ENCODE measurements at regions not wholly inside any gene's neighbourhood (a gene's known extent, or its start where the extent isn't known, plus 50 kb on each side); places are given as distances from the start of the nearest gene placed in this dataset.

DNA sequence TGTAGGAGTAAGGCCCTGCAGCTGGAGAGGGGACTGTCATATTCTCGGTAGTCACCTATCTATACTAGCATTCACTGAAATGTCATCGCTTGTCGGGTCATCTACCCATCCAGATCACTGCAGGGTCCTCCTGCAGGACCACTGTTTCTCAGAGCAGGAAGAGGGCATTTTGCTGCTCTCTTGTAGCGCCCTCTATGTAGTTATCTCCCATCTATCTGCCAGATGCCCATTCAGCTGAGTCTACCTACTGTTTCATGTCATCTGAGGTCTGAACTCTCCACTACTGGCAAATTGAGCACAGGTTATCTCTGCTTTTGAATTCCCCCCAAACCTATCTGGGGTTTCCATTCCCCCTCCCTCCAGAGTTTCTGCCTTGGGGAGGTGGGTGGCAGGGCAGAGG is 258.2 kb upstream of the FOXD3 start:
- Histone ChIP-seq H3K9me3 (no peaks in the 10 kb centered on the region), H3K27me3 (no peaks in the 10 kb centered on the region), H3K4me3 (no peak overlapping the region), H3K36me3 (no peaks in the 10 kb centered on the region), H3K27ac (no peak overlapping the region), H3K4me1 (no peaks in the 10 kb centered on the region)
- TF ChIP-seq, protein P1, sequence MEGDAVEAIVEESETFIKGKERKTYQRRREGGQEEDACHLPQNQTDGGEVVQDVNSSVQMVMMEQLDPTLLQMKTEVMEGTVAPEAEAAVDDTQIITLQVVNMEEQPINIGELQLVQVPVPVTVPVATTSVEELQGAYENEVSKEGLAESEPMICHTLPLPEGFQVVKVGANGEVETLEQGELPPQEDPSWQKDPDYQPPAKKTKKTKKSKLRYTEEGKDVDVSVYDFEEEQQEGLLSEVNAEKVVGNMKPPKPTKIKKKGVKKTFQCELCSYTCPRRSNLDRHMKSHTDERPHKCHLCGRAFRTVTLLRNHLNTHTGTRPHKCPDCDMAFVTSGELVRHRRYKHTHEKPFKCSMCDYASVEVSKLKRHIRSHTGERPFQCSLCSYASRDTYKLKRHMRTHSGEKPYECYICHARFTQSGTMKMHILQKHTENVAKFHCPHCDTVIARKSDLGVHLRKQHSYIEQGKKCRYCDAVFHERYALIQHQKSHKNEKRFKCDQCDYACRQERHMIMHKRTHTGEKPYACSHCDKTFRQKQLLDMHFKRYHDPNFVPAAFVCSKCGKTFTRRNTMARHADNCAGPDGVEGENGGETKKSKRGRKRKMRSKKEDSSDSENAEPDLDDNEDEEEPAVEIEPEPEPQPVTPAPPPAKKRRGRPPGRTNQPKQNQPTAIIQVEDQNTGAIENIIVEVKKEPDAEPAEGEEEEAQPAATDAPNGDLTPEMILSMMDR (IDR thresholded peaks at IDR 0.05) = no peak
- no peak for TF ChIP-seq POLR2A (IDR thresholded peaks at IDR 0.05)
- no peak for DNase-seq

- H3K4me3 ChIP-seq = no peak overlapping the region
- H3K4me1 ChIP-seq = no peaks in the 10 kb centered on the region
- no peaks in the 10 kb centered on the region for H3K36me3 ChIP-seq
- no peaks in the 10 kb centered on the region for H3K9me3 ChIP-seq
- DNase-seq = no peak
- H3K27me3 ChIP-seq = peaks cover 0 to under 1% of the 10 kb centered on the region in 2 donors
- TF ChIP-seq POLR2A (IDR thresholded peaks at IDR 0.05) = no peak
- TF ChIP-seq, protein P1 (IDR thresholded peaks at IDR 0.05) = no peak
- no peak overlapping the region for H3K27ac ChIP-seq
Observed at GRCh38 chr1:63068626-63069025, 253.7 kb upstream of the FOXD3 start.

DNA sequence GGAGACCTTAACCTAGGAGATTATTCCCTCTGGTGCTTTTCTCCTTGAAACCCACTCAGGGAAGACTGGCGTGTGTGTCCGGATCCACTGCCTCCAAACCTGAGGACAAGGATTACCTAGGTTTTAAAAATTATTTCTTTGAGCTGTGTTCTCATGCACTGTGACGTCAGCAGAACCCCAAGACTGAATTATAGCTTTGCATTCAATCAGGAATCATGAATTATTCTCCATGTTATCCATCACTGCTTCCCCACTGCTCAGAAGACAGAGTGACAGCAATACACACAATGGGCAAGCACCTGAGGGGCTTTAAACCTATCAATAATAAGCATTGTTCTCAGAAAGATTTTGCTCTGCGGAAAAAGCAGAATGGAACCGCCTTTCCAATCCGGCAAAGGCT is 253.2 kb upstream of the FOXD3 start:
- TF ChIP-seq, protein P1 (IDR thresholded peaks at IDR 0.05) = no peak
- TF ChIP-seq POLR2A (IDR thresholded peaks at IDR 0.05) = no peak
- H3K36me3 ChIP-seq = no peaks in the 10 kb centered on the region
- no peak for DNase-seq

GRCh38 chr1:63073309-63074306 is 248.8 kb upstream of the FOXD3 start:
- TF ChIP-seq POLR2A (IDR thresholded peaks at IDR 0.05) = no peak
- TF ChIP-seq, protein P1 (IDR thresholded peaks at IDR 0.05) = no peak
- H3K36me3 ChIP-seq = no peaks in the 10 kb centered on the region
- H3K9me3 ChIP-seq = no peaks in the 10 kb centered on the region
- H3K27me3 ChIP-seq = peaks cover 0 to 4% of the 10 kb centered on the region in 2 donors
- H3K4me3 ChIP-seq = no peak overlapping the region
- no peak for DNase-seq
- H3K27ac ChIP-seq = no peak overlapping the region
- no peaks in the 10 kb centered on the region for H3K4me1 ChIP-seq

More for the DNA sequence above, 253.2 kb upstream of the FOXD3 start:
- H3K4me3 ChIP-seq = no peak overlapping the region
- no peaks in the 10 kb centered on the region for H3K9me3 ChIP-seq
- H3K27me3 ChIP-seq = peaks cover 0 to 4% of the 10 kb centered on the region in 2 donors
- H3K4me1 ChIP-seq = no peaks in the 10 kb centered on the region
- H3K27ac ChIP-seq = no peak overlapping the region

DNA sequence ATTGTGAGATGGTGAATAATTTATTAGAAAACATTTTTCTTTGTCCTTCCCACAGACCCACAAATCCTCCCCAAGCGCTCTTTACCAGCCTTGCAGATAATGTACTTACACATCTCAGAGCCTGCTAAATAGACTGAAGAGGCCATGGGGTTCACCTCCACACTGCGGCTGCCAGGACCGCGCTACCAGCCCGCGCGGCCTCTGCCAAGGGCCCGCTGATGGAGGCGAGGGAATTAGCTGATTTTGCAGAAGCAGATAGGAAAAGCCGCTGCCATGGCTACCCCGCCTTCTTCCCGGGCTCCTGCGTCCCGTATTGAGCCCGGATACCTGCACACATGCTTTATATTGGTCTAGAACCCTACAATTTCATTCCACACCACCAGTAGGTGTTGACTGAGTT is 248.0 kb upstream of the FOXD3 start:
- H3K27me3 ChIP-seq = peaks cover 0 to 4% of the 10 kb centered on the region in 2 donors
- H3K27ac ChIP-seq = no peak overlapping the region
- H3K4me1 ChIP-seq = no peaks in the 10 kb centered on the region
- DNase-seq = no peak
- no peaks in the 10 kb centered on the region for H3K36me3 ChIP-seq
- no peaks in the 10 kb centered on the region for H3K9me3 ChIP-seq
- TF ChIP-seq, protein P1 (IDR thresholded peaks at IDR 0.05) = no peak
- TF ChIP-seq POLR2A (IDR thresholded peaks at IDR 0.05) = no peak
- H3K4me3 ChIP-seq = no peak overlapping the region
